Cardiac septum (tissue), 1 donor: ENCODE measurements at regions not wholly inside any gene's neighbourhood (a gene's known extent, or its start where the extent isn't known, plus 50 kb on each side); places are given as distances from the start of the nearest gene placed in this dataset.
"Not testable (repeated sequence)": the region's sequence is repeated elsewhere in the genome, so short reads cannot be mapped to it uniquely, and the experiment has no call there.

ENCODE experiments used
- DNase-seq: peaks from one replicate; pipeline ENCODE4 v3.0.0-alpha.2; 2020; ENCODE audit warnings: low spot score
- intact Hi-C: fragments of 100-400 bp; cut with DNase I; formaldehyde crosslinking; loops from one replicate; pipeline ENCODE4 v1.14.0; 2022
- donor health status: DM: no; HTN: no; CAD: no.

- intact Hi-C loops, result no loop called here
- DNase-seq, result no peak
These were observed 216.0 kb upstream of the SFSWAP start for GRCh38 chr12:131494741-131495524.

DNA sequence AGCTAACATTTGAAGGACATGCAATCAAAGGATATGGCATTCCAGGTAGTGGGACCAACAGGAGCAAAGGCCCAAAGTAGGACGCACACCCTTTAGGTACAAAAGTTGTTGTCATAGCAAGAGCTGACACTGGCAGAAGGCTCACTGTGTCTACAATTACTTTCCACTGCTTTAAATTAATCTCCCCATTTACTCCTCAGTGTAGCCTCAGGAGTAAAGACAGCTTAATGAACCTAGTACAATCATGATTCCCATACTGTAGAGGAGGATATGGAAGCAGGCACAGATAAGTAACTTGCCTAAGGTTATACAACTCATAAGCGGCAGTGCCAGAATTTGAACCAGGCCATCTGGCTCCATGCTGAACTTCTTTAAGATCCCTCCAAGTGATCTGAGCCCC is 212.9 kb upstream of the SFSWAP start:
- no peak for DNase-seq
- intact Hi-C loops, result no loop called here

DNA sequence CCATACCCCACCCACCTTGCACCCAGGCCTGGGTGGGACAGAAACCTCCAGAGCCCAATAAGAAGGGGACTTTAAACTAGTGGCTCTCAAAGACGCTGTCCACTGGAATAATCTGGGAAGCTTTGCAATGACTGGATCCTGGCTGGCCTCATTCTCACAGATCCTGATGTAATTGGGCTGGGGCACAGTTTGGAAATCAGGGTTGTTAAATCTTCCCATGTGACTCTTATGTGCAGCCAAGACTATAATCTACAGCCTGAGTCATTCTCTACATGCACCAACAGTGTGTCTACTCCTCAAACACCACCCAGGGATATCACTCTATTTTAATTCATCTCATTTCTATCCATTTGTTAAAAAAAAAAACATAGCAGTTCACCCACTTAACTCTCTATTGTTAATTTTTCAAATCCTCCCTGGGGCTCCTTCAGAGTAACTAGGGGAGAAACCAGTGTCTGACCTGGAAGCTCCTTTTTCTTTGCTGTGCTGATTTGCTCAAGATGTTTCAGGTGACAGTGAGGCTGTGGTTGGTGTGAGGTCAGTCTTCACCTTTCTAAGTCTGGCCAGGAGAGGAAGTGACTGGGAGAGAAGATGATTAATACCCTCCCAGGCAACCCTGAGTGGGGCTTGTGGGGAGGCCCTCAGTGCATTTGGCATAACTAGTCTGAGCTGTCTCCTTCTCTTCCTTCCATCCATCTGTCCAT is 211.6 kb upstream of the SFSWAP start:
- intact Hi-C loops, result no loop called here
- DNase-seq, result no peak

- intact Hi-C loops, result no loop called here
- DNase-seq, result no peak
These were observed 211.1 kb upstream of the SFSWAP start for GRCh38 chr12:131499864-131500190.

- no peak for DNase-seq
- intact Hi-C loops, result no loop called here
These were observed 210.3 kb upstream of the SFSWAP start for GRCh38 chr12:131500564-131500963.

DNA sequence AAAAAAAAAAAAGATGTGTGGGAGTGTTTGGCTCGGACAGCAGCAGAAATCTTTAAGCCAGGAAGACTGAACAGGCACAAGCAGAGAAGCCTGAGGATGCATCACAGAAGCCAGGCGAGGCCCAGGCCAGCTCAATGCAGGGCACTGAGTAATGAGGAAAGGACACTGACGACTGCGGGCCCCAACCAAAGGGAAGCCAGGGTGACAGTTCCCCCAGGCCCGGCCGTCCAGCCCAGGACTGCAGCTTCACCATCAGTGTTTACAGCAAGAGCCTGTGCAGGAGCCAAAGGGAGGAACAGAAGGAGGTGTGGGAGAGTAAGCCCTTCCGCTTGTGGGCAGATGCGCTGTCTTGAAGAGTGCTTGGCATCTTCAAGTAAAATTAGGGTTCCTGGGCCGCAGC is 205.3 kb upstream of the SFSWAP start:
- intact Hi-C loops, result no loop called here
- no peak for DNase-seq

GRCh38 chr12:131506426-131506825 is 204.5 kb upstream of the SFSWAP start:
- intact Hi-C loops, result no loop called here
- no peak for DNase-seq

- intact Hi-C loops, result no loop called here
These were observed 203.8 kb upstream of the SFSWAP start for GRCh38 chr12:131507094-131507493.

DNA sequence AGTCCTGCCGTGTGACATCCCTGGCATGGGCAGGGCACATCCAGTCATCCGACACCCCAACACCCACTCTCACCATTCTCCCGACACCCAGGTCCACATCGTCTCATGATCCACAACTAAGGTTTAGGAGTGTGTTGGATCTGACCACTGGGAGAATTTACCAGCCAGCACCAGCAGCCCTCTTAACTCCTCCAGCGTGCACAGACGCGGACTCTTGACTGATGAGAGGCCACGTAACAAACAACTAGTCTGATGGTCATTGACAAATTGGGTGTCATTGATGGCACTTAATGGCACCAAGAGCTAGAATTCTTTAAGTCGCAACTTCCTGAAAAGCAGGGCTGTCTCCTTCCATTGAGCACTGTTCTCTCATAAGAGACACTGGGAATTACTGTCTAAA is 203.0 kb upstream of the SFSWAP start:
- DNase-seq, result no peak

More at GRCh38 chr12:131507094-131507493, 203.8 kb upstream of the SFSWAP start:
- DNase-seq, result no peak

DNA sequence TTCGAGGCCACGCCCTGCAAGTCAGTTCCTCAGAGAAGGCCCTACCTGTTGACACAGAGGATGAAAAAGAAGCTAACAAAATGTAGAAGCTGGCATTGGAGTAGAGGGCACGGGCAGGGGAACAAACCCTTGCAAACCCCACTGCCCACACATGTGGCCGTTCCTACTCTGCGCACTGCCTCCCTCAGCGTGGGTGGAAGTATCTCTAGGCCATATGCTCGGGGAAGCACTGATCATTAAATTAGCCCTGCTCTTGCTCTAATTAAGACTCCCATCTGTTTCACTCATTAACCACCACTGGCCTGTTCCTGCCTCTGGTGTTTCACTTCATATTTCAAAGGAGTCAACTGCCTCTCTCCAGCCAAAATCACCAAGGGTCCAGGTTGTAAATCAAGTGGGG is 201.2 kb upstream of the SFSWAP start:
- no peak for DNase-seq
- intact Hi-C loops, result no loop called here

More for the DNA sequence above, 203.0 kb upstream of the SFSWAP start:
- intact Hi-C loops, result no loop called here

- intact Hi-C loops, result no loop called here
These were observed 200.5 kb upstream of the SFSWAP start for GRCh38 chr12:131510431-131510830.

GRCh38 chr12:131511391-131511802 is 199.5 kb upstream of the SFSWAP start:
- intact Hi-C loops, result no loop called here
- no peak for DNase-seq

More at GRCh38 chr12:131510431-131510830, 200.5 kb upstream of the SFSWAP start:
- DNase-seq, result no peak

DNA sequence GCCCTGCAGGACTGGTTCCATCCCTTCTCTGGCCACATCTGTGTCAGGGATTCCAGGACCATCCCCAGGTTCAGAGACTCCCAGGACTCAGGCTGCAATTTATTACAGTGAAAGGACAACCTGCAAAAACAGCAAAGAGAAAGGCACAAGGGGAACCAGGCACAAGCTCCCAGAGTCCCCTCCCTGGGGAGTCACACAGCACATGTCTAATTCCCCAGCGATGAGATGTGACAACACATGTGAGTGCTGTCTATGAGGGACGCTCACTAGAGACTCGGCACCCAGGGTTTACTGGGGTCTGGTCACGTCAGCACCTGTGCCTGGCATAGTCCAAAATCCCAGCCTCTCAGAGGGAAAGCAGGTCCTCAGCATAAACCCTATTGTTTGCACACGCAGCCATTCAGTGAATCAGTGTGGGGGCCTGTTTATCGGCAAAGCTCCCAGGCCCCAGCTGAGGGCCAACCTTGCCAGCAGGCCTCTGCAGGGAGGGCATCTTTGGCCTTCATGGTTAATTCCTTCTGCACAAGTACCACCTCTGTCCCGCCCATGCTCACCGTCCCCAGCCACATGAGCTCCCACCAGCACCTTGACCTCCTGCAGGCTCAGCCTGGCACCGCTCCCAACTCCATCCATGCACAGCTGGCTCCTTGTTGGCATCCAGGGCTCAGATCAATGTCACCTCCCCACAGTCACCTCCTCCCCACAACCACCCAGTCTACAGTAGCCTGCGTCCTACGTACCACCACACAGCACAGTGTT is 198.9 kb upstream of the SFSWAP start:
- DNase-seq, result no peak
- intact Hi-C loops, result no loop called here

DNA sequence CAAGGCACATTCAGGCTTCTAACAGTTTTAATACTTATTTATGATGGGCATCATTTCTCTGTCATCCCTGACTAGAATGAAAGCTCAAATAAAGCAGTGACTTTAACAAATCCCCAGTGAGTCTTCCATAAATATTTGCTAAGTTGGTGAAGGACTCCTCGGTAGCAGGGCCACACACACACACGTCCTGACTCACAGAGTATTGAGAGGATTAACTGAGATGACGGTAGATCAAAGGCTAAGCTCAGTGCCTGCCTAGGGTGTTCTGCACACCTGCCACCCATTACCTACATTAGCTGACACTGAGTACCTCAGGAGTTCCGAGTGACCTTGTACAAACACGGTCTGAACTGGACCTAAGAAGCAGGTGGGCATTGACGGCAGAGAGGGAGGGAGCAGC is 197.3 kb upstream of the SFSWAP start:
- DNase-seq, result no peak
- intact Hi-C loops, result no loop called here

DNA sequence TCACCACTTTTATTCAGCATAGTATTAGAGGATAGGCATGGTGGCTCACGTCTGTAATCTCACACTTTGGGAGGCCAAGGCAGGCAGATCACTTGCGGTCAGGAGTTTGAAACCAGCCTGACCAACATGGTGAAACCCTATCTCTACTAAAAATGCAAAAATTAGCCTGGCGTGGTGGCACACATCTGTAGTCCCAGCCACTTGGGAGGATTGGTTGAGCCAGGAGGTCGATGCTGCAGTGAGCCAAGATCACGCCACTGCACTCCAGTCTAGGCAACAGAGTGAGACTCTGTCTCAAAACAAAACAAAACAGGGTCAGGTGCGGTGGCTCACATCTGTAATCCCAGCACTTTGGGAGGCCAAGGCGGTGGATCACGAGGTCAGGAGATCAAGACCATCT is 190.3 kb upstream of the SFSWAP start:
- intact Hi-C loops, DNase-seq: not testable (repeated sequence)

- intact Hi-C loops, result no loop called here
- DNase-seq, result no peak
These were observed 189.6 kb upstream of the SFSWAP start for GRCh38 chr12:131521326-131521725.

DNA sequence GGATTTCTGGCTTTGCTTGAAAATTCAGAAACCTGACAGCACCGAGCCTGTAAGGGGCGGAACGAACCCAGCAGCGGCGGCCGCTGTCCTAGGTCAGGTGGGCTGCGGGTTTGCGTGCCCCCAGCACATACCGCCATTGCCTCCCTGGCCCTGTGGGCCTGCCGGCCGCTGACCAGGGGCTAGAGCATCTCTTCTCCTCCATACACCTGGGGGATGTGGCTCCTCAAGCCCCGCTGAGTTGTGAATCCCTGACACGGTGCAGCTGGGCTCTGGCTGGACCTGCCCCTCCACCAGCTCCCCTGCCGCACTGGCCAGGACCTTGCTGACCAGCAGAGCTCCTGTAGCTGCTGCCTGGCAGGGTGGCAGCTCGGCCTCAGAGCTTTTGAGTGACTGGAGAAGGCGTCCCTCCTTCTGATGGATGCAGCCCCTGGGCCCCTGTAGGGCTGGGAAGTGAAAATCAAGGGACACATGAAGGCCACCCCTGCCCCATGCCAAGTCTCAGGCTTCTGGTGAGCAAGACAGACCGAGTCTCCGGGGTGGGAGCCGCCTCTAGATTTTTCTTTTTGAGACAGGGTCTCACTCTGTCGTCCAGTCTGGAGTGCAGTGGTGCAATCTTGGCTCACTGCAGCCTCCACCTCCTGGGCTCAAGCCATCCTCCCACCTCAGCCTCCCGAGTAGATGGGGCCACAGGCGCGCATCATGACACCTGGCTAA is 184.9 kb upstream of the SFSWAP start:
- intact Hi-C loops, result no loop called here
- no peak for DNase-seq

- intact Hi-C loops, result no loop called here
- DNase-seq, result no peak
These were observed 183.8 kb upstream of the SFSWAP start for GRCh38 chr12:131527092-131527491.

- no peak for DNase-seq
- intact Hi-C loops, result no loop called here
These were observed 183.2 kb upstream of the SFSWAP start for GRCh38 chr12:131527736-131528135.

DNA sequence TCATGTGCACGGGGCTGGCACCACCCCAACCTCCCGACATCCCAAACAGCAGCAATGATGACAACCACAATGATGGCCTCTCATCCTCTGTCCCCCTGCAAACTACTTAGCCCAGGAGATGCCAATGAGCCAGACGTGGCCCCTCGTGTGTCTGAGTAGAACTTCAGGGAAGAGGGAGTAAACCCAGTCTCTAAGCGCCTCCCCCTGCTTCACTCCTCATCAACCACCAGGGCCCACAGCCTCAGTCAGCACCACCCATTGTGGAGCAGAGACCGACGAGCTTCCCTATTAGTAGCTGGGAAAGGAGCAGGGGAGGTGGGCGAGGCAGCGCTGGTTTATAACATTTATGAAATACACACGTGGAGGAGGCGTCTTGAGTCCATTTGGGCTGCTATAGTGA is 182.7 kb upstream of the SFSWAP start:
- DNase-seq, result no peak
- intact Hi-C loops, result no loop called here
